ENCODE measurements at regions not wholly inside any gene's neighbourhood (a gene's known extent, or its start where the extent isn't known, plus 50 kb on each side); places are given as distances from the start of the nearest gene placed in this dataset.

DNA sequence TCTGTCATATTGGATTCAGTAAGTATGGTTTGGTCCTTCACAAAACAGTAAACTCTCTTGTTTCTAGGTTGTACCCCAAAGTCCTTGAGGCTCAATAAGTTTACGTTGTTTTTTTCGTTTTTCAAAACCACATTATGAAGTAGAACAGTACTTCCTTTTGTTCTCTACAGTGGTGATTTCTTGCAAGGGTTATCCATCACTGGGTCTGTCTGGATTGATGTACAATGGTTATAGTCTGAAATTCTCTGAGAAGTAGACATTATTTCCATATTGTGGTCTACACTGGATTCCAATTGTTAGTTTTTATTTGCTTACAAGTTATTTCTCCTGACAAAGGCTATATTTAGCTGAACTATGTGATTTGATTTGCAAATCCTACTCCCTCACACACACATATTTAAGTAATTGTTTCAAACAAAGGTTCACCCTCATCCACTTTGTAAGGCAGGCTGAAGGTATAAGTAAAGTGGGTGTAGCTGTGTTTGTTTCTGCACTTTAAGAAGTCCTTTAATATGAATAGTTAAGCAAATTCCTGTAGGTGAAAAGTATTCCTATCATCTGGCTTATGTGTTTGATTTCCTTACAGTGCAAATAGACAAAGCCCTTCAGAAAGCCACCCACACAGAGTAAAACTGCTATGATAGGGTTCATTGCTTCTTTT, 64.2 kb upstream of the MME start:
- TF ChIP-seq EZH2 (IDR thresholded peaks at IDR 0.05; ENCODE audit: insufficient read depth, low read length): no peak
- TF ChIP-seq, protein P1, sequence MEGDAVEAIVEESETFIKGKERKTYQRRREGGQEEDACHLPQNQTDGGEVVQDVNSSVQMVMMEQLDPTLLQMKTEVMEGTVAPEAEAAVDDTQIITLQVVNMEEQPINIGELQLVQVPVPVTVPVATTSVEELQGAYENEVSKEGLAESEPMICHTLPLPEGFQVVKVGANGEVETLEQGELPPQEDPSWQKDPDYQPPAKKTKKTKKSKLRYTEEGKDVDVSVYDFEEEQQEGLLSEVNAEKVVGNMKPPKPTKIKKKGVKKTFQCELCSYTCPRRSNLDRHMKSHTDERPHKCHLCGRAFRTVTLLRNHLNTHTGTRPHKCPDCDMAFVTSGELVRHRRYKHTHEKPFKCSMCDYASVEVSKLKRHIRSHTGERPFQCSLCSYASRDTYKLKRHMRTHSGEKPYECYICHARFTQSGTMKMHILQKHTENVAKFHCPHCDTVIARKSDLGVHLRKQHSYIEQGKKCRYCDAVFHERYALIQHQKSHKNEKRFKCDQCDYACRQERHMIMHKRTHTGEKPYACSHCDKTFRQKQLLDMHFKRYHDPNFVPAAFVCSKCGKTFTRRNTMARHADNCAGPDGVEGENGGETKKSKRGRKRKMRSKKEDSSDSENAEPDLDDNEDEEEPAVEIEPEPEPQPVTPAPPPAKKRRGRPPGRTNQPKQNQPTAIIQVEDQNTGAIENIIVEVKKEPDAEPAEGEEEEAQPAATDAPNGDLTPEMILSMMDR (IDR thresholded peaks at IDR 0.05; ENCODE audit: insufficient read depth, low read depth, low read length): no peak

All from astrocyte (in vitro differentiated cells and primary cell).